PC-3 (cell line): ENCODE measurements at regions not wholly inside any gene's neighbourhood (a gene's known extent, or its start where the extent isn't known, plus 50 kb on each side); places are given as distances from the start of the nearest gene placed in this dataset.
"Not testable (repeated sequence)": the region's sequence is repeated elsewhere in the genome, so short reads cannot be mapped to it uniquely, and the experiment has no call there.

Source experiments
- ATAC-seq: fragments of 200-7000 bp; cut with Tn5 transposase; 2 replicates; pipeline ENCODE4 v1.9.1; 2020; ENCODE audit warnings: mild to moderate bottlenecking, moderate library complexity
- BruUV-seq: library from RNA; stranded (reverse); fragments of 400-500 nt; replicated peaks from 2 replicates; lab custom pipeline; 2021; lab: Mats Ljungman, UMichigan
- CTCF ChIA-PET: fragments of 300-600 bp; sonication (Branson Sonifier 250); formaldehyde crosslinking; loops from one replicate; lab custom pipeline; 2022; ENCODE audit warnings: antibody characterized with exemption; lab: Charles Lee
- POLR2A ChIA-PET: fragments of 300-600 bp; sonication (Branson Sonifier 250); formaldehyde crosslinking; loops from one replicate; lab custom pipeline; 2022; ENCODE audit warnings: antibody characterized with exemption; ENCODE audit not compliant: unreplicated experiment; lab: Charles Lee
- DNase-seq: peaks from one replicate; pipeline ENCODE4 v3.0.0-alpha.2; 2015
- H2AFZ ChIP-seq: fragments of 300-600 bp; sonication (generic); 2 replicates; pipeline ENCODE4 v1.6.0; 2016; ENCODE audit warnings: antibody characterized with exemption, low read length
- H3F3A ChIP-seq: fragments of 300-600 bp; sonication (generic); one replicate; pipeline ENCODE4 v1.6.0; 2017; ENCODE audit warnings: antibody characterized with exemption, low read length, control low read depth, mild to moderate bottlenecking; ENCODE audit not compliant: unreplicated experiment
- H3K27ac ChIP-seq: fragments of 300-600 bp; sonication (generic); 2 replicates; pipeline ENCODE4 v1.5.1; 2016; ENCODE audit warnings: mild to moderate bottlenecking, low read length
- H3K27me3 ChIP-seq: fragments of 300-600 bp; sonication (generic); 2 replicates; pipeline ENCODE4 v1.6.1; 2016; ENCODE audit warnings: low read length, mixed read lengths
- H3K36me3 ChIP-seq: fragments of 300-600 bp; sonication (generic); 2 replicates; pipeline ENCODE4 v1.6.1; 2016; ENCODE audit warnings: low read depth, mixed run types, low read length, mixed read lengths
- H3K4me1 ChIP-seq: fragments of 300-600 bp; sonication (generic); 2 replicates; pipeline ENCODE4 v1.5.1; 2016; ENCODE audit warnings: low read length; ENCODE audit not compliant: insufficient read depth
- H3K4me2 ChIP-seq: fragments of 300-600 bp; sonication (generic); 2 replicates; pipeline ENCODE4 v1.6.0; 2016; ENCODE audit warnings: low read length
- H3K4me3 ChIP-seq: fragments of 300-600 bp; sonication (generic); 2 replicates; pipeline ENCODE4 v1.5.1; 2016; ENCODE audit warnings: mild to moderate bottlenecking, low read length, mixed read lengths
- H3K79me2 ChIP-seq: fragments of 300-600 bp; sonication (generic); 2 replicates; pipeline ENCODE4 v1.6.1; 2017; ENCODE audit warnings: low read length, mixed read lengths
- H3K9ac ChIP-seq: fragments of 300-600 bp; sonication (generic); 2 replicates; pipeline ENCODE4 v1.6.0; 2016; ENCODE audit warnings: mild to moderate bottlenecking, low read length
- H3K9me2 ChIP-seq: fragments of 300-600 bp; sonication (generic); replicated peaks from 2 replicates; pipeline ENCODE4 v1.6.1; 2016; ENCODE audit warnings: mixed run types, low read length, mixed read lengths
- H3K9me3 ChIP-seq: fragments of 300-600 bp; sonication (generic); 2 replicates; pipeline ENCODE4 v1.6.1; 2016; ENCODE audit warnings: low read length, mixed read lengths
- H4K20me1 ChIP-seq: fragments of 300-600 bp; sonication (generic); 2 replicates; pipeline ENCODE4 v1.6.1; 2016; ENCODE audit warnings: low read length, mixed read lengths
- intact Hi-C: fragments of 100-400 bp; cut with micrococcal nuclease; formaldehyde crosslinking; loops from 2 replicates; pipeline ENCODE4 v1.9.0; 2023

- H3K27ac ChIP-seq, H3K9me3 ChIP-seq, H3K9ac ChIP-seq, intact Hi-C loops, ATAC-seq, DNase-seq, CTCF ChIA-PET, POLR2A ChIA-PET, H3K79me2 ChIP-seq, H3K4me2 ChIP-seq, H3K36me3 ChIP-seq, H3F3A ChIP-seq, H3K4me3 ChIP-seq, H4K20me1 ChIP-seq, H2AFZ ChIP-seq, BruUV-seq, H3K9me2 ChIP-seq, H3K27me3 ChIP-seq, H3K4me1 ChIP-seq: not testable (repeated sequence)
Observed at GRCh38 chr21:13986996-13987958, 223.5 kb downstream of the LIPI start.

GRCh38 chr21:13985865-13986863, 224.6 kb downstream of the LIPI start:
- H3K4me2 ChIP-seq, H3K36me3 ChIP-seq, H3K9ac ChIP-seq, H3K27me3 ChIP-seq, H3K4me3 ChIP-seq, H3F3A ChIP-seq, CTCF ChIA-PET, intact Hi-C loops, DNase-seq, BruUV-seq, H3K4me1 ChIP-seq, H3K9me3 ChIP-seq, H3K79me2 ChIP-seq, H3K9me2 ChIP-seq, ATAC-seq, H4K20me1 ChIP-seq, POLR2A ChIA-PET, H2AFZ ChIP-seq, H3K27ac ChIP-seq: not testable (repeated sequence)

- CTCF ChIA-PET, H2AFZ ChIP-seq, BruUV-seq, H4K20me1 ChIP-seq, intact Hi-C loops, H3K27me3 ChIP-seq, H3K9ac ChIP-seq, H3K9me3 ChIP-seq, ATAC-seq, H3K9me2 ChIP-seq, H3K4me1 ChIP-seq, H3K27ac ChIP-seq, H3K4me2 ChIP-seq, H3K4me3 ChIP-seq, DNase-seq, H3F3A ChIP-seq, POLR2A ChIA-PET, H3K79me2 ChIP-seq, H3K36me3 ChIP-seq: not testable (repeated sequence)
Observed at GRCh38 chr21:13985137-13985864, 225.5 kb downstream of the LIPI start.

- H4K20me1 ChIP-seq, H3K27me3 ChIP-seq, ATAC-seq, DNase-seq, POLR2A ChIA-PET, H3K4me3 ChIP-seq, intact Hi-C loops, H3F3A ChIP-seq, H3K4me2 ChIP-seq, H2AFZ ChIP-seq, H3K36me3 ChIP-seq, H3K79me2 ChIP-seq, H3K9me2 ChIP-seq, CTCF ChIA-PET, H3K9ac ChIP-seq, H3K27ac ChIP-seq, H3K4me1 ChIP-seq, H3K9me3 ChIP-seq, BruUV-seq: not testable (repeated sequence)
Observed at GRCh38 chr21:13984728-13985127, 226.0 kb downstream of the LIPI start.

- POLR2A ChIA-PET, ATAC-seq, H3K27ac ChIP-seq, BruUV-seq, CTCF ChIA-PET, DNase-seq, H2AFZ ChIP-seq, H3K4me1 ChIP-seq, H3K4me3 ChIP-seq, H3K9me2 ChIP-seq, H3K79me2 ChIP-seq, H3K9me3 ChIP-seq, H3F3A ChIP-seq, H3K4me2 ChIP-seq, H4K20me1 ChIP-seq, H3K9ac ChIP-seq, intact Hi-C loops, H3K27me3 ChIP-seq, H3K36me3 ChIP-seq: not testable (repeated sequence)
Observed at GRCh38 chr21:13981176-13982087, 229.3 kb downstream of the LIPI start.
